22Rv1 (cell line): ENCODE measurements at regions not wholly inside any gene's neighbourhood (a gene's known extent, or its start where the extent isn't known, plus 50 kb on each side); places are given as distances from the start of the nearest gene placed in this dataset.

Experiments
- H3K27ac ChIP-seq: fragments of 450-650 bp; 2 replicates; pipeline ENCODE4 v1.5.1; 2017
- CTCF ChIP-seq: fragments of 450-650 bp; IDR thresholded peaks from 2 replicates; pipeline ENCODE4 v1.5.1; 2017; ENCODE audit warnings: mild to moderate bottlenecking
- ZFX ChIP-seq: fragments of 450-650 bp; IDR thresholded peaks from 2 replicates; pipeline ENCODE4 v1.6.1; 2017; ENCODE audit warnings: antibody characterized with exemption, borderline replicate concordance

DNA sequence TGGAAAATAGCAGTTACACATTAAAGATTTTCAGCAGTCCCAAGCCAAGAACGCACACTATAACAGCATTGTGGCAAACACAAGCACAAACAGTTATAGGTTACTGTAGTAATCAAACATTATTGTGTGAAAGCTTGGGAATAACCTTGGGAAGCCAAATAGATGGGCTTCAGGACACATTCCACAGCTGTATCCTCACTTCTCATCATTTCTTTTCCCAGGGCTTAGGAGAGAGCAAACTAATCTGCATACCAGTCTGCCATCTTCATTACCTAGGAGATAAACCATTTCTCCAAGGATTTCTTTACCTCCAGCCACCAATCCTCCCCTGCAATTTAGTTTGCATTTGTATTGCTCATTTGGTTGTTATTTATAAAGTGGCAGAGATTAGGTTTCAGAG lies 352.4 kb downstream of the SH2D4B start:
- H3K27ac ChIP-seq = no peak overlapping the region
- no peak for TF ChIP-seq CTCF
- no peak for TF ChIP-seq ZFX

DNA sequence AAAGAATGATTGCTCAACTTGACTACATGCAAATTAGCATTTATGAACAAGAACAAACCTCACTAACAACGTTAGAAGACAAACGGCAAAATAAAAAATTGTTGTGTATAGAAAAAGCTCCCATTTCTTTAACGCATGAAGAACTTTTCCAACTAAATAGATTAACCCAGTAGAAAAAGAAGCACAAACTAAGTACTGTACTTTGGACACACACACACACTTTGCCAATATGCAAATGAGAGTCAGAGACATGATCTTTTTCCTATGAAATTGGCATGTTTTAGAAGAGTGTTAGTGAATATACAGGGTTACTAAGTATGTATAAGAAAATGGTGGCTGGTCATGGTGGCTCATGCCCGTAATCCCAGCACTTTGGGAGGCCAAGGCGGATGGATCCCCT lies 355.6 kb downstream of the SH2D4B start:
- no peak overlapping the region for H3K27ac ChIP-seq
- TF ChIP-seq CTCF (no peak), ZFX (no peak)

DNA sequence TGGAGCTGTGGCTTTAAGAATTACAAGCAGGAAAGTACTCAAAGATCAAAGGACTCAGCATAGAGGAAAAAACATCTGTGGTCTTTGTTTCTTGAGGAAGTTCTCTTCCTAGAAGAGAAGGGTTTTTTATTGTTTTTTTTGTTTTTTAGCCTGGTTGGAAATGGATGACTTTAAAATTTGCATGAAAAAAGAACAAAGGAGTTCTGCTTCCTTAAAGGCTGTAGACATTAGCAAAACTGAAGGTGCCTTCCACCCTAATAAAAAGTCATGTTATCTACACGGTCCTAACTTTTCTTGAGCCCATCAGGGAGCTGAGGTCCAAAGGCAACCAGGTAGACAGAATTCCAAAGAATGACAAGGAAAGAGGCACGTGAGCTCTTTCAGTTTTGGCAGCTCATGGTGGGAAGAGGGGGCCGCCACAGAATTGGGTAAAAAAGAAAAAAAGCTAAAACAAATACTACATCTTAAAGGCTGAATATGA lies 356.6 kb downstream of the SH2D4B start:
- no peak for TF ChIP-seq CTCF
- TF ChIP-seq ZFX = no peak
- no peak overlapping the region for H3K27ac ChIP-seq

DNA sequence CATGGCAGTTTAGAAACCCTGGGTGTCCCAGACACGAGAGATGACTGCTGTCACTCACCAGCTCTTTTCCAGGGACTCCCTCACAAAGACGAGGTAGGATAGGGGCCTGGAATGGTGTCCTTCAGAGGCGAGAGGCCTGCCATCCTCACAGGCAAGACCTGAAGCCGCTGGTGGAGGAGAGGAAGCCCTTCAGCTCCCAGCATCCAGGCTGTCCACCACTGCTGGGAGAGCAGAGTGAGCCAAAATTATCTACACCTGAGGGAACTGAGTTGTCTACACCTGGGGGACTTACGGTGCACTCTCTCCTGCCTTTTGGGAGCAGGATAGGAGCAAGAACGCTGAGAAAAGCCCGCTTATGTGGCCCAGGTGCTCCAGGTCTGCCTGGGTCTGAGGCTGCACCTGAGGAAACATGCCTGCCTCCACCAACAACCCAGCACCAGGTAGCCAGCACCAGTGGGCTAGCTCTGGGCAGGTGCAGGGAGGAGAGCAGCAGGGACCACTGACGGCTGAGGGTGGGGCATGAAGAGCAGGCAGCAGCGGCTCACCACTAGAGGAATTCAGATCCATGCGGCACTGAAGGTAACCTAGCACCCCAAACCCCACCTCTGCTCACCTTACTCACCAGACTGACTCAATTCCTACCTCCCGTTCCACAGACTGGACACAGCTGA lies 357.2 kb downstream of the SH2D4B start:
- TF ChIP-seq ZFX (no peak), CTCF (no peak)
- no peak overlapping the region for H3K27ac ChIP-seq

DNA sequence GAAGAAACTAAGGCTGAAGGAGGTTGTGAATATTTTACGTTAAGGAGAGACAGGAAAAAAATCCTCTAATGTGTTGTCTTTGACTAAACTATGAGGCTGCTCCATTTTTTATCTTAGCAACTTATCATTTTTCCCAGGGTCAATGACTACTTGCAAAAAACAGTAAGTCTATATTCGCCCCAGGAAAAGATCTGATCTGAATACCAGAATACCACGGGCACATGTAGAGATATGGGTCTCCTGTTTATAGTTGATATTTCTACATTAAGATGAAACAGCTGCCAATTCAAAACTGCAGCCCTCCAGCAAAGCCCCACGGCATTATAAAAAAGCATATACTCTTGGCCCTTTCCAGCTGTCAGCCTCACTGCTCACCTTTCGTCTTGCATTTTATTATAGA lies 358.4 kb downstream of the SH2D4B start:
- TF ChIP-seq CTCF = no peak
- no peak for TF ChIP-seq ZFX
- H3K27ac ChIP-seq = peak overlapping the region; percentile 66

GRCh38 chr10:80896959-80897358 lies 359.3 kb downstream of the SH2D4B start:
- TF ChIP-seq CTCF (no peak), ZFX (no peak)
- peak overlapping the region; percentile 66 for H3K27ac ChIP-seq

DNA sequence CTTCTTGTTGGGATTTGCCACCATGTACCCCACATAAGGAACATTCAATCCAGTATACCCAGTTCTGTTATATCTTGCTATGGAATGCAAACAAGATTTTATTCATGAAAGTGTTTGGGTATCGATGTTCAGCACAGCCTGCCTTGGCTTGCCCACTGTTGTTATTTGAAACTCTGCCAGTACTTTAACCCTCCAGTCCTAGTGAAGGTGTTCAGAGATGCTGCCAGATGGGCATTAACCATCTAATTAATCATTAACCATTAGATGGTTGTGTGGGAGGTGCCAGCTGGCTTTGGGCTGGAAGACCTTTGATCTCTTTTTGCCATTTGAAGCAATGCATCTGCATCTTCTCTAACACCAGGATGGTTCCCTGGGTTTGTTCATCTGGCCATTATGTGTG lies 363.0 kb downstream of the SH2D4B start:
- peak overlapping the region; percentile 73 for H3K27ac ChIP-seq
- TF ChIP-seq ZFX (no peak), CTCF (no peak)
